Endothelial cell of umbilical vein (primary cell): ENCODE measurements at regions not wholly inside any gene's neighbourhood (a gene's known extent, or its start where the extent isn't known, plus 50 kb on each side); places are given as distances from the start of the nearest gene placed in this dataset.

Experiments
- EZH2 ChIP-seq: IDR thresholded peaks from 2 replicates; pipeline ENCODE4 v1.6.1; 2012; ENCODE audit warnings: borderline replicate concordance, low read depth, mild to moderate bottlenecking, moderate library complexity, low read length, inconsistent platforms; ENCODE audit not compliant: severe bottlenecking
- JUN ChIP-seq: IDR thresholded peaks from 2 replicates; pipeline ENCODE4 v1.6.1; 2011; ENCODE audit warnings: borderline replicate concordance, low read depth; ENCODE audit not compliant: insufficient read length, insufficient read depth
- POLR2A ChIP-seq: IDR thresholded peaks from 2 replicates; pipeline ENCODE4 v1.6.1; 2012; ENCODE audit warnings: low read depth, mild to moderate bottlenecking, control low read depth, low read length
- TF ChIP-seq, protein P1 (sequence below), 2 donors: IDR thresholded peaks; 1 replicate in 1 of 2; 2 replicates in 1 of 2; pipeline ENCODE4 v1.5.1; 2011; ENCODE audit warnings: low read length in 2 of 2, mild to moderate bottlenecking in 2 of 2, moderate library complexity in 2 of 2, control low read depth in 1 of 2, inconsistent platforms in 1 of 2, low read depth in 1 of 2; ENCODE audit not compliant: insufficient read depth in 1 of 2; ENCODE audit errors: extremely low read depth in 1 of 2
- TF ChIP-seq, protein P2 (sequence below): IDR thresholded peaks from 2 replicates; pipeline ENCODE4 v1.6.1; 2011; ENCODE audit not compliant: insufficient read depth, insufficient read length

DNA sequence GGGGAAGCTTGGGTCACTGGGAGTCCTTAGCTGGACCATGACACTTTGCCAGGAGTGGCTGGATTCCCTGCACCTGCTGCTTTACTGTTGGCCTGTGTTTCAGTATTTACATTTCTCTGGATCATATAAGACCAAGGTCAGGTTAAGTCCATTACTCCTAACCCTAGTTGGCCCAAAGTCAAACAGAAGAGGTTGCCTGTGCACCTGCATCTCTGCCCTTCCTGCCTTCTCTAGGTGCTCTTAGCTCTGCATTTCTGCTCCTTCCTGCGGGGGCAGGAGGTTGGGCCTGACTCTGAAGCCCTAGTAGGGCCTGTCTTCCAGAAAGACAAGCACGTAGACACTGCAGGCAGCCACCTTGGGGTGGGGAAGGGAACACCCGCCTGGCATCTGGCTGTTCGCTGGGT is 124.3 kb downstream of the RPLP1 start:
- TF ChIP-seq, protein P1, sequence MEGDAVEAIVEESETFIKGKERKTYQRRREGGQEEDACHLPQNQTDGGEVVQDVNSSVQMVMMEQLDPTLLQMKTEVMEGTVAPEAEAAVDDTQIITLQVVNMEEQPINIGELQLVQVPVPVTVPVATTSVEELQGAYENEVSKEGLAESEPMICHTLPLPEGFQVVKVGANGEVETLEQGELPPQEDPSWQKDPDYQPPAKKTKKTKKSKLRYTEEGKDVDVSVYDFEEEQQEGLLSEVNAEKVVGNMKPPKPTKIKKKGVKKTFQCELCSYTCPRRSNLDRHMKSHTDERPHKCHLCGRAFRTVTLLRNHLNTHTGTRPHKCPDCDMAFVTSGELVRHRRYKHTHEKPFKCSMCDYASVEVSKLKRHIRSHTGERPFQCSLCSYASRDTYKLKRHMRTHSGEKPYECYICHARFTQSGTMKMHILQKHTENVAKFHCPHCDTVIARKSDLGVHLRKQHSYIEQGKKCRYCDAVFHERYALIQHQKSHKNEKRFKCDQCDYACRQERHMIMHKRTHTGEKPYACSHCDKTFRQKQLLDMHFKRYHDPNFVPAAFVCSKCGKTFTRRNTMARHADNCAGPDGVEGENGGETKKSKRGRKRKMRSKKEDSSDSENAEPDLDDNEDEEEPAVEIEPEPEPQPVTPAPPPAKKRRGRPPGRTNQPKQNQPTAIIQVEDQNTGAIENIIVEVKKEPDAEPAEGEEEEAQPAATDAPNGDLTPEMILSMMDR (IDR thresholded peaks at IDR 0.05; ENCODE audit: extremely low read depth in 1 of 2, insufficient read depth in 1 of 2, low read depth in 1 of 2, low read length in 2 of 2): no peak
- TF ChIP-seq, protein P2, sequence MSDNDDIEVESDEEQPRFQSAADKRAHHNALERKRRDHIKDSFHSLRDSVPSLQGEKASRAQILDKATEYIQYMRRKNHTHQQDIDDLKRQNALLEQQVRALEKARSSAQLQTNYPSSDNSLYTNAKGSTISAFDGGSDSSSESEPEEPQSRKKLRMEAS: no peak
- TF ChIP-seq POLR2A (no peak), JUN (no peak), EZH2 (no peak)
